KMS-11 (cell line): ENCODE measurements at regions not wholly inside any gene's neighbourhood (a gene's known extent, or its start where the extent isn't known, plus 50 kb on each side); places are given as distances from the start of the nearest gene placed in this dataset.

Experiments used
- H2AFZ ChIP-seq: fragments of 200-600 bp; sonication (generic); 2 replicates; pipeline ENCODE4 v1.6.1; 2016; ENCODE audit warnings: antibody characterized with exemption, mixed run types, low read depth
- H3K27ac ChIP-seq: fragments of 200-600 bp; sonication (generic); 2 replicates; pipeline ENCODE4 v1.6.1; 2016; ENCODE audit warnings: mild to moderate bottlenecking, mixed run types
- H3K27me3 ChIP-seq: fragments of 200-600 bp; sonication (generic); 2 replicates; pipeline ENCODE4 v1.6.1; 2017; ENCODE audit warnings: mild to moderate bottlenecking, low read depth, mixed run types, moderate library complexity; ENCODE audit not compliant: insufficient read depth
- H3K36me3 ChIP-seq: fragments of 200-600 bp; sonication (generic); 2 replicates; pipeline ENCODE4 v1.6.1; 2017; ENCODE audit warnings: mild to moderate bottlenecking, mixed run types; ENCODE audit not compliant: insufficient read depth
- H3K4me1 ChIP-seq: fragments of 200-600 bp; sonication (generic); 2 replicates; pipeline ENCODE4 v1.6.1; 2016; ENCODE audit warnings: mild to moderate bottlenecking, low read depth, mixed run types; ENCODE audit not compliant: poor library complexity, severe bottlenecking
- H3K4me2 ChIP-seq: fragments of 200-600 bp; sonication (generic); 2 replicates; pipeline ENCODE4 v1.7.0; 2016; ENCODE audit warnings: mild to moderate bottlenecking, mixed run types
- H3K4me3 ChIP-seq: fragments of 200-600 bp; sonication (generic); IDR thresholded peaks from 2 replicates; pipeline ENCODE4 v1.6.1; 2017; ENCODE audit warnings: low read depth, low read length, mixed read lengths; ENCODE audit not compliant: insufficient read depth
- H3K79me2 ChIP-seq: fragments of 200-600 bp; sonication (generic); 2 replicates; pipeline ENCODE4 v1.6.1; 2016; ENCODE audit warnings: low read depth, mixed run types; ENCODE audit not compliant: insufficient read depth
- H3K9ac ChIP-seq: fragments of 200-600 bp; sonication (generic); 2 replicates; pipeline ENCODE4 v1.6.1; 2016; ENCODE audit warnings: mild to moderate bottlenecking, mixed run types
- H4K20me1 ChIP-seq: fragments of 200-600 bp; sonication (generic); 2 replicates; pipeline ENCODE4 v1.6.1; 2016; ENCODE audit warnings: mild to moderate bottlenecking, mixed run types; ENCODE audit not compliant: insufficient read depth
- CTCF ChIP-seq: fragments of 200-600 bp; sonication (generic); conservative IDR thresholded peaks from 2 replicates; pipeline ENCODE4 v1.6.1; 2017; ENCODE audit warnings: low read depth, mild to moderate bottlenecking, antibody characterized with exemption, low read length, moderate library complexity, mixed read lengths

- no peak overlapping the region for H3K4me2 ChIP-seq
- H3K4me1 ChIP-seq: no peaks in the 10 kb centered on the region
- H3K36me3 ChIP-seq: no peaks in the 10 kb centered on the region
- H4K20me1 ChIP-seq: no peaks in the 10 kb centered on the region
- no peak overlapping the region for H3K4me3 ChIP-seq
- no peaks in the 10 kb centered on the region for H3K79me2 ChIP-seq
- H3K27ac ChIP-seq: no peak overlapping the region
- TF ChIP-seq CTCF: no peak
- no peaks in the 10 kb centered on the region for H3K27me3 ChIP-seq
- H3K9ac ChIP-seq: no peak overlapping the region
- H2AFZ ChIP-seq: no peak overlapping the region
These were observed 153.7 kb downstream of the IL20RB start for GRCh38 chr3:137111497-137111896.

DNA sequence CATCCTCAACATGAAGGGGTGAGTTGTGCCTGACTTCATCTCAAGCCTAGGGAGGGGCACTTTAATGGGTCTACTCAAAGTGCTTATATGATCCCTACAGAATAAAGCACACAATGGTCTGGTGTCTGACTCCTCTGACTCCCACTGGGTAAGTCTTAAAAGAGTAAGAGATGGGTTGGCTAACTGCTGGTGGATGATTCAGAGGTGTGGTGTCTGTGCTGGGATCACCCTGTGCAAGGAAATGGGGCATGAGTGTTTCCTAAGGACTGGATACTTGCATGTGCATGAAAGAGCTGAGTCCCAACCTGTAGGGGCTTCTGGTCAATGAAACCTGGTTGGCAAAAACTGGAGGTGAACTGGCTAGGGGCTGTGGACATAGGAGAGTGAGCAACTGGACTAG, 158.8 kb downstream of the IL20RB start:
- TF ChIP-seq CTCF: no peak
- no peak overlapping the region for H3K9ac ChIP-seq
- H3K4me3 ChIP-seq: no peak overlapping the region
- H3K4me2 ChIP-seq: no peak overlapping the region
- no peaks in the 10 kb centered on the region for H3K79me2 ChIP-seq
- no peaks in the 10 kb centered on the region for H3K4me1 ChIP-seq
- H3K27me3 ChIP-seq: no peaks in the 10 kb centered on the region
- no peaks in the 10 kb centered on the region for H3K36me3 ChIP-seq
- no peak overlapping the region for H3K27ac ChIP-seq
- H4K20me1 ChIP-seq: no peaks in the 10 kb centered on the region
- H2AFZ ChIP-seq: no peak overlapping the region

GRCh38 chr3:137121704-137122314, 164.0 kb downstream of the IL20RB start:
- Histone ChIP-seq H3K4me2 (no peak overlapping the region), H3K36me3 (no peaks in the 10 kb centered on the region), H3K27me3 (no peaks in the 10 kb centered on the region), H3K4me3 (no peak overlapping the region), H3K9ac (no peak overlapping the region), H3K4me1 (no peaks in the 10 kb centered on the region), H3K79me2 (no peaks in the 10 kb centered on the region), H3K27ac (no peak overlapping the region), H4K20me1 (no peaks in the 10 kb centered on the region), H2AFZ (no peak overlapping the region)
- TF ChIP-seq CTCF: peak; percentile 78

DNA sequence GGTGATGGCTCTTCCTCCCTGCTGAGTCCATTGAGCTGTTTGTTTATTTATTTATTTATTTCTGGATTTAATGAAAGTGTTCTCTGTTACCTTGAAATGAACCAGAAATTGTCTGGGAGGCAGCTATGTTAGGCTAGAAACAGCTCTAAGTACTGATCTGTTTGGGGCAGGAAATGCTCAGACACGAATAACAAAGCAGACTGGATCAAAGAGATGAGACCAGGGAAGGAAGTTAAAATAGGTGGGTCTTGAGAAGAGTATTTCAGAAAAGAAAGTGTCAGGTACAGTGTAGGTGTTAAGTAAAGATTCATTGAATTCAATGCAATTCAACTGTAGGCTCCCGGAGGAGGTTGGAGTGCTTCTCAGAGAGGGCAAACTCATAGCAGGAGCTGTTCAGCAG, 173.3 kb downstream of the IL20RB start:
- Histone ChIP-seq H3K79me2 (no peaks in the 10 kb centered on the region), H3K4me3 (no peak overlapping the region), H2AFZ (no peak overlapping the region), H3K36me3 (no peaks in the 10 kb centered on the region), H3K27me3 (no peaks in the 10 kb centered on the region), H3K4me1 (no peaks in the 10 kb centered on the region), H4K20me1 (no peaks in the 10 kb centered on the region), H3K9ac (no peak overlapping the region), H3K27ac (no peak overlapping the region), H3K4me2 (no peak overlapping the region)
- no peak for TF ChIP-seq CTCF
